Keratinocyte (primary cell): ENCODE measurements at regions not wholly inside any gene's neighbourhood (a gene's known extent, or its start where the extent isn't known, plus 50 kb on each side); places are given as distances from the start of the nearest gene placed in this dataset.

ENCODE experiments used
- DNase-seq: peaks from one replicate; pipeline ENCODE4 v3.0.0-alpha.2; 2011; ENCODE audit warnings: low read depth, missing footprints, low spot score
- FAIRE-seq: peaks from 2 replicates; lab custom pipeline; 2011; peaks lifted over from hg19 to GRCh38; lab: Jason Lieb, UNC
- H2AFZ ChIP-seq: 2 replicates; pipeline ENCODE4 v1.6.0; 2012; ENCODE audit warnings: low read length, control low read depth, inconsistent platforms; ENCODE audit not compliant: control insufficient read depth
- H3K27ac ChIP-seq: 2 replicates; pipeline ENCODE4 v1.5.1; 2011; ENCODE audit warnings: low read length; ENCODE audit not compliant: control insufficient read depth, insufficient read depth
- H3K27me3 ChIP-seq: 3 replicates; pipeline ENCODE4 v1.6.0; 2011; ENCODE audit warnings: low read length; ENCODE audit not compliant: control insufficient read depth, insufficient read depth; ENCODE audit errors: extremely low read depth
- H3K36me3 ChIP-seq, 2 experiments: 2 replicates in 1 of 2; 3 replicates in 1 of 2; pipeline ENCODE4 v1.5.1; 2011; ENCODE audit warnings: low read length in 2 of 2, mild to moderate bottlenecking in 1 of 2; ENCODE audit not compliant: control insufficient read depth in 2 of 2, insufficient read depth in 2 of 2; ENCODE audit errors: extremely low read depth in 1 of 2
- H3K4me1 ChIP-seq: 3 replicates; pipeline ENCODE4 v1.5.1; 2011; ENCODE audit warnings: low read length; ENCODE audit not compliant: control insufficient read depth, insufficient read depth; ENCODE audit errors: extremely low read depth
- H3K4me2 ChIP-seq: 3 replicates; pipeline ENCODE4 v1.6.0; 2011; ENCODE audit warnings: low read depth, low read length; ENCODE audit not compliant: control insufficient read depth, insufficient read depth; ENCODE audit errors: extremely low read depth
- H3K4me3 ChIP-seq, 3 experiments: fragments of 200-600 bp in 1 of 3; sonication (generic) in 1 of 3; 2 replicates in 2 of 3; 3 replicates in 1 of 3; pipeline ENCODE4 v1.5.1; 2011 to 2016; ENCODE audit warnings: low read length in 3 of 3, mild to moderate bottlenecking in 3 of 3, control low read depth in 2 of 3, inconsistent platforms in 1 of 3, low read depth in 1 of 3, mixed read lengths in 1 of 3, mixed run types in 1 of 3, moderate library complexity in 1 of 3; ENCODE audit not compliant: control insufficient read depth in 2 of 3, insufficient read depth in 2 of 3; ENCODE audit errors: extremely low read depth in 1 of 3
- H3K79me2 ChIP-seq: 2 replicates; pipeline ENCODE4 v1.6.0; 2012; ENCODE audit warnings: low read length; ENCODE audit not compliant: control insufficient read depth, insufficient read depth
- H3K9ac ChIP-seq: 3 replicates; pipeline ENCODE4 v1.6.0; 2011; ENCODE audit warnings: low read length; ENCODE audit not compliant: control insufficient read depth, insufficient read depth; ENCODE audit errors: extremely low read depth
- H3K9me1 ChIP-seq: 3 replicates; pipeline ENCODE4 v1.6.0; 2011; ENCODE audit warnings: low read length; ENCODE audit not compliant: control insufficient read depth, insufficient read depth; ENCODE audit errors: extremely low read depth
- H3K9me3 ChIP-seq: 2 replicates; pipeline ENCODE4 v1.5.1; 2012; ENCODE audit warnings: low read depth, low read length; ENCODE audit not compliant: control insufficient read depth
- H4K20me1 ChIP-seq: 3 replicates; pipeline ENCODE4 v1.6.0; 2011; ENCODE audit warnings: low read length; ENCODE audit not compliant: control insufficient read depth, insufficient read depth; ENCODE audit errors: extremely low read depth
- CTCF ChIP-seq, 3 experiments: IDR thresholded peaks in 1 of 3; conservative IDR thresholded peaks in 1 of 3; optimal IDR thresholded peaks in 1 of 3; 2 replicates in 2 of 3; 3 replicates in 1 of 3; pipeline versions ENCODE3 to v1.5.1; 2011; ENCODE audit warnings: low read length in 3 of 3, mild to moderate bottlenecking in 3 of 3, moderate library complexity in 2 of 3, control low read depth in 1 of 3, inconsistent platforms in 1 of 3; ENCODE audit not compliant: insufficient read depth in 2 of 3; ENCODE audit errors: extremely low read depth in 1 of 3
- EZH2 ChIP-seq: IDR thresholded peaks from one replicate; pipeline ENCODE4 v1.6.1; 2012; ENCODE audit warnings: inconsistent platforms, mild to moderate bottlenecking, low read length, moderate library complexity
- dilution Hi-C: fragments of 300-500 bp; cut with MboI; formaldehyde crosslinking; loops from one replicate; pipeline ENCODE4 v1.7.0; 2020; ENCODE audit warnings: low sequenced_read_pairs; ENCODE audit not compliant: extremely low pct_ligation_motif_present

DNA sequence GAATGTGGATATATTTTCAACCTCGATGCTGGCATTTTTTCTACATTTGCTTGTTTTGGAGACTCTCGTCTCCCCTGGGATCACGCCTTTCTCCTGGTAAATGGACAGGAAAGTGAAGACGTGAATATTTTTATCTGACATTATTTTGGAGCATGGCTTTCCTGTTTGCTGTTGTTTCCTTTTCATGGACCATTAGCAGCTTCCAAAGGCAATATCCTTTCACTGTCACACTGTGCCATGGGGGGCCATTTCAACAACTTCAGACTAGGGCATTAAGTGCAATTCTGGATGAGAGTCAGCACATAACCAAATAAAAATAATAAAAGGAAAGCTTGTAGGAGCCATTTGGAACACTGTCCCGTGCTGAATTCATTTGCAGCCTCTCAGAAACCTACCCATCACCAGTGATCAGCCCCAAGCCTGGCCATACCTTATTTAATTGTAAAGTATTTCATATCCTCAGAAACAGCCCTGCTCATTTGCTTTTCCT lies 75.9 kb upstream of the NEUROD6 start:
- H2AFZ ChIP-seq = no peak overlapping the region
- no peak overlapping the region for H3K27ac ChIP-seq
- H3K9ac ChIP-seq = no peak overlapping the region
- H3K4me3 ChIP-seq = no peak overlapping the region
- no peaks in the 10 kb centered on the region for H3K36me3 ChIP-seq
- H4K20me1 ChIP-seq = no peaks in the 10 kb centered on the region
- H3K79me2 ChIP-seq = no peaks in the 10 kb centered on the region
- H3K4me1 ChIP-seq = no peaks in the 10 kb centered on the region
- TF ChIP-seq EZH2 (no peak), CTCF (optimal IDR thresholded peaks at IDR 0.05 in 1 of 3, IDR thresholded peaks at IDR 0.05 in 1 of 3, conservative IDR thresholded peaks at IDR 0.05 in 1 of 3; ENCODE audit: extremely low read depth in 1 of 3, insufficient read depth in 2 of 3, low read length in 3 of 3) (no peak)
- dilution Hi-C loops = no loop called here
- FAIRE-seq (no peak), DNase-seq (no peak)
- H3K4me2 ChIP-seq = no peak overlapping the region
- H3K9me3 ChIP-seq = no peaks in the 10 kb centered on the region
- H3K9me1 ChIP-seq = no peaks in the 10 kb centered on the region
- H3K27me3 ChIP-seq = no peaks in the 10 kb centered on the region

GRCh38 chr7:31418928-31419327 lies 78.4 kb upstream of the NEUROD6 start:
- Histone ChIP-seq H3K36me3 (no peaks in the 10 kb centered on the region), H3K4me1 (no peaks in the 10 kb centered on the region), H2AFZ (no peak overlapping the region), H3K4me2 (no peak overlapping the region), H3K9ac (no peak overlapping the region), H3K9me1 (no peaks in the 10 kb centered on the region), H3K9me3 (no peaks in the 10 kb centered on the region), H3K4me3 (no peak overlapping the region), H3K79me2 (no peaks in the 10 kb centered on the region), H3K27ac (no peak overlapping the region), H4K20me1 (no peaks in the 10 kb centered on the region), H3K27me3 (peaks cover 4% of the 10 kb centered on the region)
- TF ChIP-seq CTCF (optimal IDR thresholded peaks at IDR 0.05 in 1 of 3, IDR thresholded peaks at IDR 0.05 in 1 of 3, conservative IDR thresholded peaks at IDR 0.05 in 1 of 3; ENCODE audit: extremely low read depth in 1 of 3, insufficient read depth in 2 of 3, low read length in 3 of 3) (no peak), EZH2 (no peak)
- DNase-seq (no peak), FAIRE-seq (no peak)
- dilution Hi-C loops = no loop called here
